ENCODE measurements at regions not wholly inside any gene's neighbourhood (a gene's known extent, or its start where the extent isn't known, plus 50 kb on each side); places are given as distances from the start of the nearest gene placed in this dataset.

- H3K36me3 ChIP-seq = no peaks in the 10 kb centered on the region
- intact Hi-C loops (cut with DNase I) = no loop called here
- H3K9me3 ChIP-seq = no peaks in the 10 kb centered on the region
- H3K27me3 ChIP-seq = no peaks in the 10 kb centered on the region
- no peaks in the 10 kb centered on the region for H3K4me1 ChIP-seq
- TF ChIP-seq CTCF (IDR thresholded peaks at IDR 0.05) (no peak), POLR2A (IDR thresholded peaks at IDR 0.05) (no peak)
- 86 to 89% methylated on average over 3 of the region's 3 CpGs for WGBS, 2 donors
- no peak overlapping the region for H3K27ac ChIP-seq
- DNase-seq = no peak
- H3K4me3 ChIP-seq (replicated peaks in 1 of 3) = no peak overlapping the region
Observed at GRCh38 chrY:15325201-15325600, 800.9 kb downstream of the NLGN4Y start.

GRCh38 chrY:15326673-15327072, 802.3 kb downstream of the NLGN4Y start:
- DNase-seq = no peak
- H3K27me3 ChIP-seq = no peaks in the 10 kb centered on the region
- H3K9me3 ChIP-seq = no peaks in the 10 kb centered on the region
- H3K27ac ChIP-seq = no peak overlapping the region
- no peak for TF ChIP-seq CTCF (IDR thresholded peaks at IDR 0.05)
- TF ChIP-seq POLR2A (IDR thresholded peaks at IDR 0.05) = no peak
- no peaks in the 10 kb centered on the region for H3K36me3 ChIP-seq
- no peak overlapping the region for H3K4me3 ChIP-seq (replicated peaks in 1 of 3)
- 44 to 59% methylated on average over 4 to 5 of the region's 5 CpGs for WGBS, 2 donors
- intact Hi-C loops (cut with DNase I) = no loop called here
- H3K4me1 ChIP-seq = no peaks in the 10 kb centered on the region

GRCh38 chrY:15328848-15329247, 804.5 kb downstream of the NLGN4Y start:
- WGBS, 2 donors = 65 to 73% methylated on average over 3 of the region's 3 CpGs
- no peaks in the 10 kb centered on the region for H3K27me3 ChIP-seq
- H3K36me3 ChIP-seq = no peaks in the 10 kb centered on the region
- no peaks in the 10 kb centered on the region for H3K4me1 ChIP-seq
- no peak for DNase-seq
- intact Hi-C loops (cut with DNase I) = no loop called here
- H3K27ac ChIP-seq = no peak overlapping the region
- TF ChIP-seq POLR2A (IDR thresholded peaks at IDR 0.05) (no peak), CTCF (IDR thresholded peaks at IDR 0.05) (no peak)
- H3K4me3 ChIP-seq (replicated peaks in 1 of 3) = no peak overlapping the region
- no peaks in the 10 kb centered on the region for H3K9me3 ChIP-seq

GRCh38 chrY:15343522-15343921, 819.2 kb downstream of the NLGN4Y start:
- no peaks in the 10 kb centered on the region for H3K4me1 ChIP-seq
- H3K27me3 ChIP-seq = no peaks in the 10 kb centered on the region
- no peaks in the 10 kb centered on the region for H3K36me3 ChIP-seq
- no peak for DNase-seq
- H3K4me3 ChIP-seq (replicated peaks in 1 of 3) = no peak overlapping the region
- WGBS, 2 donors = 8 to 30% methylated on average over 2 of the region's 4 CpGs
- H3K27ac ChIP-seq = no peak overlapping the region
- TF ChIP-seq POLR2A (IDR thresholded peaks at IDR 0.05) = no peak
- TF ChIP-seq CTCF (IDR thresholded peaks at IDR 0.05) = no peak
- intact Hi-C loops (cut with DNase I) = no loop called here
- H3K9me3 ChIP-seq = no peaks in the 10 kb centered on the region

GRCh38 chrY:15345471-15346155, 821.3 kb downstream of the NLGN4Y start:
- Histone ChIP-seq H3K27ac (no peak overlapping the region), H3K36me3 (no peaks in the 10 kb centered on the region), H3K4me1 (no peaks in the 10 kb centered on the region), H3K4me3 (replicated peaks in 1 of 3) (no peak overlapping the region), H3K9me3 (no peaks in the 10 kb centered on the region), H3K27me3 (no peaks in the 10 kb centered on the region)
- DNase-seq = no peak
- TF ChIP-seq CTCF (IDR thresholded peaks at IDR 0.05) = no peak
- TF ChIP-seq POLR2A (IDR thresholded peaks at IDR 0.05) = no peak
- 83 to 90% methylated on average over 4 of the region's 4 CpGs for WGBS, 2 donors
- intact Hi-C loops (cut with DNase I) = no loop called here
